HG02943 (cell line): ENCODE measurements at regions not wholly inside any gene's neighbourhood (a gene's known extent, or its start where the extent isn't known, plus 50 kb on each side); places are given as distances from the start of the nearest gene placed in this dataset.
A peak's percentile ranks its signal among the peaks of the same experiment; 100 is the strongest.

ENCODE experiments used
- ATAC-seq: cut with Tn5 transposase; IDR thresholded peaks from one replicate; pipeline ENCODE4 v1.9.1; 2021; ENCODE audit warnings: mild to moderate bottlenecking, low read depth, moderate library complexity; ENCODE audit not compliant: unreplicated experiment

- ATAC-seq: no peak
These were observed 376.9 kb downstream of the PPP3CA start for GRCh38 chr4:100970414-100970813.

GRCh38 chr4:100969925-100970324 lies 377.4 kb downstream of the PPP3CA start:
- ATAC-seq: no peak

GRCh38 chr4:100968046-100968445 lies 379.3 kb downstream of the PPP3CA start:
- no peak for ATAC-seq

GRCh38 chr4:100963627-100964026 lies 383.7 kb downstream of the PPP3CA start:
- ATAC-seq: no peak

GRCh38 chr4:100962698-100963097 lies 384.6 kb downstream of the PPP3CA start:
- ATAC-seq: peak; percentile 67

GRCh38 chr4:100960232-100960631 lies 387.1 kb downstream of the PPP3CA start:
- ATAC-seq: no peak

GRCh38 chr4:100954046-100954445 lies 393.3 kb downstream of the PPP3CA start:
- ATAC-seq: no peak

GRCh38 chr4:100953616-100954015 lies 393.7 kb downstream of the PPP3CA start:
- no peak for ATAC-seq

- no peak for ATAC-seq
These were observed 394.7 kb downstream of the PPP3CA start for GRCh38 chr4:100952590-100952989.

GRCh38 chr4:100949350-100949935 lies 397.9 kb downstream of the PPP3CA start:
- ATAC-seq: no peak

- no peak for ATAC-seq
These were observed 398.4 kb downstream of the PPP3CA start for GRCh38 chr4:100948911-100949310.

- no peak for ATAC-seq
These were observed 401.5 kb downstream of the PPP3CA start for GRCh38 chr4:100945789-100946188.

GRCh38 chr4:100938698-100939097 lies 408.6 kb downstream of the PPP3CA start:
- no peak for ATAC-seq

- ATAC-seq: no peak
These were observed 410.5 kb downstream of the PPP3CA start for GRCh38 chr4:100936661-100937375.

- no peak for ATAC-seq
These were observed 412.2 kb downstream of the PPP3CA start for GRCh38 chr4:100935090-100935489.

- ATAC-seq: no peak
These were observed 413.7 kb downstream of the PPP3CA start for GRCh38 chr4:100933628-100934027.

- no peak for ATAC-seq
These were observed 411.9 kb upstream of the EMCN start for GRCh38 chr4:100929758-100930157.

GRCh38 chr4:100929135-100929534 lies 411.3 kb upstream of the EMCN start:
- ATAC-seq: no peak

GRCh38 chr4:100926039-100926717 lies 408.4 kb upstream of the EMCN start:
- ATAC-seq: no peak

- ATAC-seq: no peak
These were observed 395.9 kb upstream of the EMCN start for GRCh38 chr4:100913685-100914084.

- no peak for ATAC-seq
These were observed 390.7 kb upstream of the EMCN start for GRCh38 chr4:100908540-100908939.
